HG02571 (cell line): ENCODE measurements at regions not wholly inside any gene's neighbourhood (a gene's known extent, or its start where the extent isn't known, plus 50 kb on each side); places are given as distances from the start of the nearest gene placed in this dataset.
"Not testable (repeated sequence)": the region's sequence is repeated elsewhere in the genome, so short reads cannot be mapped to it uniquely, and the experiment has no call there.

ENCODE experiments used
- ATAC-seq: cut with Tn5 transposase; IDR thresholded peaks from one replicate; pipeline ENCODE4 v1.9.1; 2021; ENCODE audit warnings: mild to moderate bottlenecking, moderate library complexity; ENCODE audit not compliant: unreplicated experiment

- no peak for ATAC-seq
Observed at GRCh38 chr3:16072420-16073110, 101.9 kb upstream of the GALNT15 start.

GRCh38 chr3:16073203-16073602 is 101.3 kb upstream of the GALNT15 start:
- no peak for ATAC-seq

DNA sequence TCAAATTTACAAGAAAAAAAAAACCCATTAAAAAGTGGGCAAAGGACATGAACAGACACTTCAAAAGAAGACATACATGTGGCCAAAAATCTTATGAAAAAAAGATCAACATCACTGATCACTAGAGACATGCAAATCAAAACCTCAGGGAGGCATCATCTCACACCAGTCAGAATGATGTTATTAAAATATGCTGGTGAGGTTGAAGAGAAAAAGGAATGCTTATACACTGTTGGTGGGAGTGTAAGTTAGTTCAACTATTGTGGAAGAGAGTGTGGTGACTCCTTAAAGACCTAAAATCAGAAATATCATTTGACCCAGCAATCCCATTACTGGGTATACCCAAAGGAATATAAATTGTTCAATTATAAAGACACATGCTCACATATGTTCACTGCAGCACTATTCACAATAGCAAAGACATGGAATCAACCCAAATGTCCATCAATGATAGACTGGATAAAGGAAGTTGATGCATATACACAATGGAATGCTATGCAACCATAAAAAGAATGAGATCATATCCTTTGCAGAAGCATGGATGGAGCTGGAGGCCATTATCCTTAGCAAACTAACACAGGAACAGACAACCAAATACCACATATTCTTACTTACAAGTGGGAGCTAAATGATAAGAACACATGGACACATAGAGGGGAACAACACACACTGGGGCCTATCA is 100.3 kb upstream of the GALNT15 start:
- ATAC-seq = not testable (repeated sequence)

DNA sequence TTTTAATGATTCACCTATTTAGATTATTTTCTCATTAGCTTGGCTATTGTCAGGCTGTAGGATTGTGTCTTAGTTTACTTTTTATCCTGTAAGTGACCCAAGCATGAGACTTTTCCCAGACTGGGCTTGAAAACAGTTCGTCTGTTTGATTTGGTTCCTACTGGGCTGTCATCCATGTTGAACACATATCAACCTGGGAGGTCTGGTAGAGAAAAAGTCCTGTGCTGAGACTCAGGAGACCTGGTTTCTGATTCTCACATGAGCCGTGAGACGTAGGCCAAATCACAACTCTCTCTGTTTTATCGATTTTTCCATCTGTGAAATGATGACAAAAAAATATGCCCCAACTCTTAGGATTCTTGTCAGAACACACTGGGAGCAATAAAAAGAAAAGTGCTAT is 98.8 kb upstream of the GALNT15 start:
- no peak for ATAC-seq

GRCh38 chr3:16076564-16076963 is 97.9 kb upstream of the GALNT15 start:
- ATAC-seq = no peak

- ATAC-seq = not testable (repeated sequence)
Observed at GRCh38 chr3:16077146-16077545, 97.3 kb upstream of the GALNT15 start.

- ATAC-seq = not testable (repeated sequence)
Observed at GRCh38 chr3:16077681-16078080, 96.8 kb upstream of the GALNT15 start.

DNA sequence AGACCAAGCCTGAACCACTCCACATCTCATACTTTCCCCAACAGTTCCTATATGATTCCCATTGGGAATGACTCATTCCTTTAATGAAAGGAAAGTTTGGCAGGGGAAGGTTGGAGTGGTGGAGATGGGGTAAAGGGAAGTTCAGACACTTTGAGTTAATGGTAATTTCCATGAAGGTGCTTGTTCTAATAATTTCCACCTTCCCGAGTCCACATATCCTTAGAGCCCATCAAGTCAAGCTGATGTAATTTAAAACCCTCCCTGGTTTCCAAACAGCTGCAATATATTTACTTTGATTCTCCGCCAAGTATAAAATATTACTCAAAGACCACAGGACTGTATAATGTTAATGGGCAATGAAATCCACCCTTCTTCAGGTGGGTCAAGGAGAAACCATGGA is 95.0 kb upstream of the GALNT15 start:
- no peak for ATAC-seq

DNA sequence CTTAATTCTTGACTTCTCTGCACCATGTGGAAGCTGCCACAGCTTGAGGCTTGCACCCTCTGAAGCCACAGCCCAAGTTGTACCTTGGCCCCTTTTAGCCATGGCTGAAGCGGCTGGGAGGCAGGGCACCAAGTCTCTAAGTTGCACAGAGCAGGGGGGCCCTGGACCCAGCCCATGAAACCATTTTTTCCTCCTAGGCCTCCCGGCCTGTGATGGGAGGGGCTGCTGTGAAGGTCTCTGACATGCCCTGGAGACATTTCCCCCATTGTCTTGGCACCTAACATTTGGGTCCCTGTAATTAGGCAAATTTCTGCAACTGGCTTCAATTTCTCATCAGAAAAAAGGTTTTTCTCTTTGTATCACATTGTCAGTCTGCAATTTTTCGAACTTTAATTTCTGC is 92.8 kb upstream of the GALNT15 start:
- ATAC-seq = no peak

DNA sequence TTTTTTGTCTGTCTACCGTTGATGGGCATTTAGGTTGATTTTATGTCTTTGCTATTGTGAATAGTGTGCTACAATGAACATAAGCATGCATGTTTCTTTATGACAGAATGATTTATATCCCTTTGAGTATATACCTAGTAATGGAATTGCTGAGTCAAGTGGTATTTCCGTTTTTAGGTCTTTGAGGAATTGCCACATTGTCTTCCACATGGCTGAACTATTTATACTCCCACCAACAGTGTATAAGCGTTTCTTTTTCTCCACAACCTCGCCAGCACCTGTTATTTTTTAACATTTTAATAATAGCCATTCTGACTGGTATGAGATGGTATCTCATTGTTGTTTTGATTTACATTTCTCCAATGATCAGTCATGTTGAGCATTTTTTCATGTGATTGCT is 89.6 kb upstream of the GALNT15 start:
- no peak for ATAC-seq

- ATAC-seq = no peak
Observed at GRCh38 chr3:16085410-16085809, 89.1 kb upstream of the GALNT15 start.

GRCh38 chr3:16085884-16086608 is 88.4 kb upstream of the GALNT15 start:
- no peak for ATAC-seq

- ATAC-seq = no peak
Observed at GRCh38 chr3:16086690-16087089, 87.8 kb upstream of the GALNT15 start.

DNA sequence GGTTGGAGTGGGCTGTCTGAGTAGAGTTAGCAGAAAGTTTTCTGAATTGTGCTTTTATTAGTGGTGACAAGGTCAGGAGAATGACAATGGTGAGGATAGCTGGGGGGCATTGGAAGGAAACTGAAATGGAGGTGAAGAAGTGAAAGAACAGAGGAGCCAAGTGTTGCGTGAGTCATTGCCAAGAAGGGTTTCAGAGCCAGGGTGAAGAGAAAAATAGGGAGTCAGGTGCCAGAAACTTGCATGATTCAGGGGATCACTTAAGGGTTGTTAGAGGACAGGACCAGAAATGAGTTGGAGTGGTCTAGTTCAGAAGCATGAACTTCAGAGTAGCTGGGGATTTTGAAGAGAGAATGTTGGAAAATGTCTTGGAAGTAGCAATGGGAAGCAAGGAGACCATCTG is 86.0 kb upstream of the GALNT15 start:
- no peak for ATAC-seq

GRCh38 chr3:16089521-16089920 is 85.0 kb upstream of the GALNT15 start:
- no peak for ATAC-seq

GRCh38 chr3:16090024-16090423 is 84.5 kb upstream of the GALNT15 start:
- no peak for ATAC-seq

DNA sequence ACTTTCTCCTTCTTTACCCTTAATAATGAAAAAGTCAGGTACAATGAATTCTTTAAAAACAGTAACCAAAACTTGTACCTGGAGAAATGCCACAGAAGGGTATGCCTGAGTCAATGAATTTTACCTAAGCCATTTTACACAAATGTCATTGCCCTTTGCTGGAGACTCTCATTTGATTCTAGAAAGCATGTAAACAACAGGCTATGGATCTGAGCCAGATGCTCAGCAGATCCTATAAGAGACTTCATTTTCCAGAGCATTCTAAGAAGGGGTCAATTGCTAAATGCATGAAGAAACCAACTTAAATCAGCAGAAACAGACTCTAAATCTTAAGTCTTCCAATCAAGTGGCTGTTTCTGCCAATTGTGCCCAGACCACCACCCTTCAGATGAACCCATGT is 83.8 kb upstream of the GALNT15 start:
- no peak for ATAC-seq

- ATAC-seq = no peak
Observed at GRCh38 chr3:16092923-16093322, 81.6 kb upstream of the GALNT15 start.

GRCh38 chr3:16101295-16102186 is 72.9 kb upstream of the GALNT15 start:
- ATAC-seq = no peak

GRCh38 chr3:16102187-16102561 is 72.3 kb upstream of the GALNT15 start:
- no peak for ATAC-seq

DNA sequence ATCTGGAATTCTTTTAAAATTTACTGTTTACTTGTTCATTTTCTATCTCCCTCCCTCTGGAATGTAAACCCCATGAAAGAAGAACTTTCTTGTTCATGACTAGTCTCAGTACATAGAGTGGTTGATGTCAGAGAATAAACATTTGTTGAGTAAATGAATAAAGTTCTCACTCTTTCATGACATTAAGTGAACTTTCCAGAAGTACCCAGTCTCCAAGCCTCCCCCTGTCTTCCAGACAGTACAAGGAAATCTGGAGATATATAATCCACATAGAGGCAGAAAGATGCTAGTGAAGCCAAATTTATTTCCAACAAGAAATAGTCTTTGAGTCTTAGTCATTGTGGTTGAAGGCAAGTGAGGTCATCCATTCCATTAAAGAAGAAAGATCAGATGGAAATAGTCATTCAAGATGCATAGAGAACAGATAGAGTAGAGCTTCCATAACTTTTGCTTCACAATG is 71.5 kb upstream of the GALNT15 start:
- no peak for ATAC-seq
